GM21576 (cell line): ENCODE measurements at regions not wholly inside any gene's neighbourhood (a gene's known extent, or its start where the extent isn't known, plus 50 kb on each side); places are given as distances from the start of the nearest gene placed in this dataset.

Source experiments
- ATAC-seq: cut with Tn5 transposase; IDR thresholded peaks from one replicate; pipeline ENCODE4 v1.9.1; 2021; ENCODE audit warnings: mild to moderate bottlenecking, moderate library complexity; ENCODE audit not compliant: unreplicated experiment

DNA sequence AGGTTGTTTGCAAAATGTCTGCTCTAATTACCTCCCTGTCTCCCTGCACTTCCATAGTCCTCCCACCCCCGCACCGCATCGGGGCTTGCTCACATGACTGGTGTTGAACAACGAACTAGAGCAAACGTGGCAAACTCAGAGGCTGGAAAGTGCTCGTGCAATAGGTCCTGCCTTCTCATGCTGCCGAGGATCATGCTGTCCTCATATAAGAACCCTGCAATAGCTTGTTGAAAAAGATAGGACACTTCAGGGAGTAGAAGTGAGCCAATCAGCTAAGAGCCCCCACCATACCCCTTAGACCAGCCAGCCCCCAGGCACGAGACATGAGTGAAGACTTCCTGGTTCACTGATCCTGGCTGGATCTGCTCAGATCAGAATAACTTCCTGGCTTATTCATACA lies 219.2 kb downstream of the C6orf118 start:
- no peak for ATAC-seq

GRCh38 chr6:165086814-165087213 lies 222.6 kb downstream of the C6orf118 start:
- no peak for ATAC-seq

DNA sequence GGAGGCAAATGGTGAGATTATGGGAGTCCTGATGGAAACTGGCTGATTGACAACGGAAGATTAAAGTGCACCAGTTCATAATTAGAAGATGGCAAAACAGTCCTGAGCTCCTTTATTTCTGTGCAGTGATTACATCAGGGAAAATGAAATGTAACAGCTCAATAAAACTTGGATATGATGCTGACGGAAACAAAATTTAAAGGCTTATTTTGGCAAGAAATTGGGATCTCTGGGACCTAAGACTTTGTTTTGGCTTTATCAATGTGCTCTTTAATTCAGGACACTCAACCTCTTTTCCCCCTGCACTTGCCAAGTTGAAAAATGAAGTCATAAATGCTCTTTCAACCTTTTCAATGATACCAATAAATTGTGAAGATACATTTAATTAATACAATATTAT lies 226.8 kb downstream of the C6orf118 start:
- no peak for ATAC-seq

GRCh38 chr6:165081944-165082532 lies 227.4 kb downstream of the C6orf118 start:
- ATAC-seq = no peak

DNA sequence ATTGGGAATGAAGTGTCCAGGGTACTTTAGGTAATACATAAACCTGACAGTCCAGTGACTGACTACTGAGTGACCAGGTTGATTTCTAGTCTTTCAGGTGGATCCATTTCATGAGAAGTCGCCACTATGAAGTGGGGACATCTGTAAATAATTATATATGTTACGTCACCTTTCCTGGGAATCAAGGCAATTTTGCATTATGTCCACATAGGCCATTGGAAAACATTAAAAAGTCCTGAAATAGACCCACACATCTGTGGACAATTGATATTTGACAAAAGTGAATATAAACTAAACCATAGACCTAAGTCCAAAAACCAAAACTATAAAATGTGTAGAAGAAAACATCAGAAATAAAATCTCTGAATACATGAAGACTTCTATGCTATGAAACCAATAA lies 231.5 kb downstream of the C6orf118 start:
- no peak for ATAC-seq

DNA sequence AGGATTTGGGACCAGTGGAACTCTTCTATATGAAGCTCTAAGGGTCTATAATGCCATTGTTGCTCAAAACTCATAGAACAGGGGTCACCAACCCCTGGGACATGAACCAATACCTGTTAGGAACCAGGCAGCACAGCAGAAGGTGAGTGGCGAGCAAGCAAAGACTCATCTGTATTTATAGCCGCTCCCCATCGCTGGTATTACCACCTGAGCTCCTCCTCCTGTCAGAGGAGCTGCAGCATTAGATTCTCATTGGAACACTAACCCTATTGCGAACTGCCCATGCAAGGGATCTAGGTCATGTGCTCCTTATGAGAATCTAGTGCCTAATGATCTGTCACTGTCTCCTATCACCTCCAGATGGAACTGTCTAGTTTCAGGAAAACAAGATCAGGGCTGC lies 237.5 kb downstream of the C6orf118 start:
- no peak for ATAC-seq

GRCh38 chr6:165060720-165061119 lies 248.7 kb downstream of the C6orf118 start:
- ATAC-seq = no peak

- ATAC-seq = no peak
Measured at GRCh38 chr6:165059032-165059431, 250.4 kb downstream of the C6orf118 start.

- no peak for ATAC-seq
Measured at GRCh38 chr6:165056292-165056691, 253.1 kb downstream of the C6orf118 start.

GRCh38 chr6:165055231-165055630 lies 254.2 kb downstream of the C6orf118 start:
- no peak for ATAC-seq

GRCh38 chr6:165052561-165053480 lies 256.6 kb downstream of the C6orf118 start:
- no peak for ATAC-seq

DNA sequence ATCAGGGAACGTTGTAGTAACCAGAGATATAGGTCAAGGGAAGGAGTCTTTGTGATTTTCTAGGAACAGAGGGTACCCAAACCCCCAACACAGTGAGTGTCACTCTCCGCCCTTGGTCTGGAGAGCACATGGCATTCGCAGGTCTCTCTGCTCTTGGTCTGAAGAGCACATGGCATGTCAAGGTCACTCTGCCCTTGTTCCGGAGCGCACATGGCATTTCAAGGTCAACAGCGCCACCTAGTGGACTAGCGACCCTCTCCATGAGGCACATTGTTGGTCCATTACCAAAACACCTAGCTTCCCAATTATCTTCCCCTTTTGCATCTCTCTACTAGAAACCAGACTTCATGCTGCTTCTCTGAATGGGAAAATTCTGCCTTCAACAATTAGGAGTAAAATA lies 260.0 kb downstream of the C6orf118 start:
- ATAC-seq = no peak

DNA sequence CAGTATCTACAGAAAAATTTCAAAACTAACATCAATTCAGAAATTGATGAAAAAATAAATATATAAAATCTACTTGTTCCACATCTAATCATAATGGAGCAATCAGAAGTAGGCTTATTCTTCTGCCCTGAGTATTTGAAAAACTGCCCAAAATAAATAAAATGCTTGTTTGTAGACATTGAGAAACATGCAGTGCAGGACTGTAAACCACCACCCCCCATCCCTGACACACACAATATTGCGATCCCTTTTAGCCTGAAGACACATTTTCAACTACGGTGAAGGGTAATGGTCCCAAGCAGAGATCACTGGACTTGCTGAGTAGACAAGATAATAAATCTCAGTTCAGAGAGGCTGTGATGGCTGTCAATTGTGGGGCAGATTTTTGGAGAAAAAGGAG lies 261.5 kb downstream of the C6orf118 start:
- ATAC-seq = no peak

GRCh38 chr6:165045631-165046030 lies 263.8 kb downstream of the C6orf118 start:
- ATAC-seq = no peak

DNA sequence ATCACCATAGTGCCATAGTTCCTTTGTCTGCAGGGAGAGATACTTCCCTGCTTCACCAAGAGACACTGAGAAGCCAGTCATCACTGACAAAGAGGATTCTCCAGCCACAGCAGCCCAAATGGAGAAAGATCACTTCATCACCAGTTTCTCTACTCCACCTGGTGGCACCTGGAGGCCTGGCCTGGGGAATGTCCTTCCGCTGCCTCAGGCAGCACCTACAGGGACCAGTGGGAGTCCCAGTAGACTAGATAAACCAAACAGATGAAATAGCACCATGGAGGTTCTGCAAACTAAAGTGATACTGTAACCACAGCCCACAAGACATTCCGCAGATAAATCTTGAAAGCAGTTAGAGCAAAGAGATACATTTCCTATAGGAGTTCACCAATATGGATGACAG lies 266.5 kb downstream of the C6orf118 start:
- no peak for ATAC-seq

DNA sequence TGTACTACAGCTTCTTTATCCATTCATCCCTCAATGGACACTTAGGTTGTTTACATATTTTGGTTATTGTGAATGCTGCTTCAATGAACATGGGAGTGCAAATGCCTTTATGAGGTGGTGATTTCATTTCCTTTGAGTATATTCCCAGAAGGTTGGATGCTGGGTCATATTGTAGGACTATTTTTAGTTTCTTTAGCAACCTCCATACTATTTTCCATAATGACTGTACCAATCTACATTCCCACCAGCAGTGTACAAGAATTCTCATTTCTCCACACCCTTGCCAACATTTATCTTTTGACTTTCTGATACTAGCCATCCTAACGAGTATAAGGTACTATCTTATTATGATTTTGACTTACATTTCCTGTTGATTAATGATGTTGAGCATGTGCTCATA lies 269.0 kb downstream of the C6orf118 start:
- ATAC-seq = no peak

- ATAC-seq = no peak
Measured at GRCh38 chr6:165034271-165034741, 275.1 kb downstream of the C6orf118 start.

- ATAC-seq = no peak
Measured at GRCh38 chr6:165031502-165031901, 277.9 kb downstream of the C6orf118 start.

GRCh38 chr6:165025040-165025439 lies 284.4 kb downstream of the C6orf118 start:
- ATAC-seq = no peak

DNA sequence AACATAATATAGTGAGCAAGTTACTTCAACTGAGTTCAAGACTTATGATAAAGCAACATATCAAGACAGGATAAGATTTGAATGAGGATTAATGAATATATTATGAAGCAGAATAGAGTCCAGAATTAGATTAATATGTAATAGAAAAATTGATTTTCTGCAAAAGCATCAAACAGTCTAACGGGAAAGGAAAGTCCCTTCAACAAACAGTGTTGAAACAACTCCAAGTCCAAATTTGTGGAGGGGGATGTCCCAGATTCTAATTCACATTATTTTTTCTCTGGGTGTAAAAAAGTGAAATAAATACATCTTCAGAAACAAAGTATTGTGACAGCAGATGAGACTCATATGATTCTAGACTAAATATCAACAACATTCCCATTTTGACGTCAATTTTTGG lies 289.7 kb downstream of the C6orf118 start:
- no peak for ATAC-seq

GRCh38 chr6:165015676-165016075 lies 293.7 kb downstream of the C6orf118 start:
- no peak for ATAC-seq

DNA sequence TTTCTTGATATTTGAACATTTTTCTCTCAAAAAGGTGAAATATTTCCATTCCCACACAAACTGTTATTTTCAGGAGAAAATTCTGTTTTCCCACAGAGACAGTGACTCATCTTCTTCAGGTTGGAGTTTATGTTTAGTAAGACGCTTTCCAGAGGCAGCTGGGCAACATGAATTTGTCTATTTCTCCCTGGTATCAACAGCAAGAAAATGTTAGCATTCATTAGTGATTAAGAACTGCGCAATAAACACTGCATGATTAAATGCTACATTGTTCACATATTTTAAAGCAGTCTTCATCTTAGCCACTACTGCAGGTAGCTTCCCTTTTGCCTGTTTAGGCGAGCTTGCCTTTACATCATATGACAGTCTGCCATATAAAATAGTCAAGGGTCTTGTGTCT lies 295.7 kb downstream of the C6orf118 start:
- ATAC-seq = no peak
